Smooth muscle cell (in vitro differentiated cells): ENCODE measurements at regions not wholly inside any gene's neighbourhood (a gene's known extent, or its start where the extent isn't known, plus 50 kb on each side); places are given as distances from the start of the nearest gene placed in this dataset.

Source experiments
- DNase-seq: peaks from one replicate; lab custom pipeline; 2025; ENCODE audit not compliant: unreplicated experiment; lab: John Stamatoyannopoulos, UW
- H2AFZ ChIP-seq: fragments of 200-600 bp; sonication (generic); 2 replicates; pipeline ENCODE4 v1.6.0; 2016; ENCODE audit warnings: antibody characterized with exemption, low read depth, mild to moderate bottlenecking
- H3F3A ChIP-seq: fragments of 200-600 bp; sonication (generic); 2 replicates; pipeline ENCODE4 v1.6.0; 2017; ENCODE audit warnings: antibody characterized with exemption, low read depth
- H3K27ac ChIP-seq: fragments of 200-600 bp; sonication (generic); 2 replicates; pipeline ENCODE4 v1.5.1; 2016; ENCODE audit warnings: low read depth, mild to moderate bottlenecking
- H3K27me3 ChIP-seq: fragments of 200-600 bp; sonication (generic); 2 replicates; pipeline ENCODE4 v1.6.1; 2016; ENCODE audit warnings: low read depth, mild to moderate bottlenecking
- H3K36me3 ChIP-seq: fragments of 200-600 bp; sonication (generic); 2 replicates; pipeline ENCODE4 v1.5.1; 2016; ENCODE audit warnings: low read depth
- H3K4me1 ChIP-seq: fragments of 200-600 bp; sonication (generic); 2 replicates; pipeline ENCODE4 v1.5.1; 2016; ENCODE audit warnings: low read depth
- H3K4me2 ChIP-seq: fragments of 200-600 bp; sonication (generic); 2 replicates; pipeline ENCODE4 v1.6.0; 2016; ENCODE audit warnings: mild to moderate bottlenecking
- H3K4me3 ChIP-seq: fragments of 200-600 bp; sonication (generic); 2 replicates; pipeline ENCODE4 v1.5.1; 2016; ENCODE audit warnings: mild to moderate bottlenecking
- H3K79me2 ChIP-seq: fragments of 200-600 bp; sonication (generic); 2 replicates; pipeline ENCODE4 v1.6.0; 2016; ENCODE audit warnings: low read depth, mild to moderate bottlenecking
- H3K9ac ChIP-seq: fragments of 200-600 bp; sonication (generic); 2 replicates; pipeline ENCODE4 v1.6.0; 2016; ENCODE audit warnings: low read depth
- H3K9me3 ChIP-seq: fragments of 200-600 bp; sonication (generic); replicated peaks from 2 replicates; pipeline ENCODE4 v1.5.1; 2016; ENCODE audit warnings: low read depth
- H4K20me1 ChIP-seq: fragments of 200-600 bp; sonication (generic); 2 replicates; pipeline ENCODE4 v1.6.0; 2016; ENCODE audit warnings: low read depth
- WGBS: methylation state at CpG from one replicate; pipeline ENCODE4 v1.1.7; 2016; ENCODE audit warnings: low lambda C conversion rate; 5-methylcytosine and 5-hydroxymethylcytosine counted together
- TF ChIP-seq, protein P1 (sequence below): fragments of 200-600 bp; sonication (generic); IDR thresholded peaks from 2 replicates; pipeline ENCODE4 v1.5.1; 2017; ENCODE audit warnings: borderline replicate concordance, mild to moderate bottlenecking, antibody characterized with exemption; ENCODE audit not compliant: insufficient read depth, poor library complexity, severe bottlenecking

DNA sequence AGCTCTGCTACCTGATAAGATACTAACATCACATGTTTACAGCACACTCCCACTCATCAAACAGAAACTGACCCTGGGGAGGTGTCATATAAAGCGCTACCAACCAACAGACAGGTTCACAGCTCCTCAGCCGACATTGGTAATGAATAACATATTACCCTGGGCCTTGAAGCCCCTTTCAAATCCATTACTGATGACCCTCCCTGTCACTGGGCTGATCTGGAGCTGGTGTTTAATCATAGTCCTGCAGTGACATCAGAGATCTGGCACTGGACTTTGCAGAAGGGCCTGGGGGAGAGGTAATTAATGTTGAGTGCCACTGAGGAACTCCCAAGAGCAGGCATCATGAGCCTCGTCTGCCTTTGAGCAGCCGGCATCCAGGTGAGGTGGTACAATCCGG lies 306.5 kb upstream of the NFE2L3 start:
- no peak overlapping the region for H3K4me3 ChIP-seq
- H3K9ac ChIP-seq, result no peak overlapping the region
- H3K9me3 ChIP-seq, result no peaks in the 10 kb centered on the region
- no peaks in the 10 kb centered on the region for H3K79me2 ChIP-seq
- 75% methylated on average over 5 of the region's 5 CpGs for WGBS
- H3K27ac ChIP-seq, result no peak overlapping the region
- no peaks in the 10 kb centered on the region for H3K36me3 ChIP-seq
- H3F3A ChIP-seq, result peaks cover 9% of the 10 kb centered on the region
- peaks cover 23% of the 10 kb centered on the region for H3K4me1 ChIP-seq
- no peak overlapping the region for H2AFZ ChIP-seq
- no peak overlapping the region for H3K4me2 ChIP-seq
- no peaks in the 10 kb centered on the region for H4K20me1 ChIP-seq
- H3K27me3 ChIP-seq, result no peaks in the 10 kb centered on the region
- TF ChIP-seq, protein P1, sequence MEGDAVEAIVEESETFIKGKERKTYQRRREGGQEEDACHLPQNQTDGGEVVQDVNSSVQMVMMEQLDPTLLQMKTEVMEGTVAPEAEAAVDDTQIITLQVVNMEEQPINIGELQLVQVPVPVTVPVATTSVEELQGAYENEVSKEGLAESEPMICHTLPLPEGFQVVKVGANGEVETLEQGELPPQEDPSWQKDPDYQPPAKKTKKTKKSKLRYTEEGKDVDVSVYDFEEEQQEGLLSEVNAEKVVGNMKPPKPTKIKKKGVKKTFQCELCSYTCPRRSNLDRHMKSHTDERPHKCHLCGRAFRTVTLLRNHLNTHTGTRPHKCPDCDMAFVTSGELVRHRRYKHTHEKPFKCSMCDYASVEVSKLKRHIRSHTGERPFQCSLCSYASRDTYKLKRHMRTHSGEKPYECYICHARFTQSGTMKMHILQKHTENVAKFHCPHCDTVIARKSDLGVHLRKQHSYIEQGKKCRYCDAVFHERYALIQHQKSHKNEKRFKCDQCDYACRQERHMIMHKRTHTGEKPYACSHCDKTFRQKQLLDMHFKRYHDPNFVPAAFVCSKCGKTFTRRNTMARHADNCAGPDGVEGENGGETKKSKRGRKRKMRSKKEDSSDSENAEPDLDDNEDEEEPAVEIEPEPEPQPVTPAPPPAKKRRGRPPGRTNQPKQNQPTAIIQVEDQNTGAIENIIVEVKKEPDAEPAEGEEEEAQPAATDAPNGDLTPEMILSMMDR, result no peak
- DNase-seq, result no peak

DNA sequence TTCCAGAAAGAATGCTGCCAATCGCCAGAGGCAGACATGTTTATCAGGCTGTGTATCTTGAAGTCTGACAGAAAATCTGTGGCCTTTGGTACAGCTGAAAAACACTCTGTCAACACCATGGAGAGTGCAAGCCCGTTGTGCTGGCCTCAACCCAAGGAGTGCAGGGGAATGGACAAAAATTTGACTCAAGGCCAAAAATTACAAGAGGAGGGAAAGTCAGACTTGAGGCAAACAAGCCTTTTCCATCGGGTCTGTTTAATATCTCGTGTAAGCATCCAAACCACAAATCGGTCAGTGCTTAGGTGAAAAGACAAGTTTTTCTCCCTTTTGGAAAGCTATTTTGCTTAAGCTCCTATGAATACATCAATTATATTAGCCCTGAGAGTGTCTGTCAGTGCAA lies 305.3 kb upstream of the NFE2L3 start:
- Histone ChIP-seq H4K20me1 (no peaks in the 10 kb centered on the region), H3K36me3 (no peaks in the 10 kb centered on the region), H3K79me2 (no peaks in the 10 kb centered on the region), H3K4me1 (peaks cover 23% of the 10 kb centered on the region), H2AFZ (no peak overlapping the region), H3K27ac (peak overlapping the region; percentile 97), H3K4me3 (no peak overlapping the region), H3K27me3 (no peaks in the 10 kb centered on the region), H3K4me2 (peak overlapping the region; percentile 32), H3F3A (peaks cover 15% of the 10 kb centered on the region), H3K9ac (no peak overlapping the region), H3K9me3 (no peaks in the 10 kb centered on the region)
- WGBS, result 31% methylated on average over 5 of the region's 5 CpGs
- TF ChIP-seq, protein P1, result no peak
- DNase-seq, result no peak

DNA sequence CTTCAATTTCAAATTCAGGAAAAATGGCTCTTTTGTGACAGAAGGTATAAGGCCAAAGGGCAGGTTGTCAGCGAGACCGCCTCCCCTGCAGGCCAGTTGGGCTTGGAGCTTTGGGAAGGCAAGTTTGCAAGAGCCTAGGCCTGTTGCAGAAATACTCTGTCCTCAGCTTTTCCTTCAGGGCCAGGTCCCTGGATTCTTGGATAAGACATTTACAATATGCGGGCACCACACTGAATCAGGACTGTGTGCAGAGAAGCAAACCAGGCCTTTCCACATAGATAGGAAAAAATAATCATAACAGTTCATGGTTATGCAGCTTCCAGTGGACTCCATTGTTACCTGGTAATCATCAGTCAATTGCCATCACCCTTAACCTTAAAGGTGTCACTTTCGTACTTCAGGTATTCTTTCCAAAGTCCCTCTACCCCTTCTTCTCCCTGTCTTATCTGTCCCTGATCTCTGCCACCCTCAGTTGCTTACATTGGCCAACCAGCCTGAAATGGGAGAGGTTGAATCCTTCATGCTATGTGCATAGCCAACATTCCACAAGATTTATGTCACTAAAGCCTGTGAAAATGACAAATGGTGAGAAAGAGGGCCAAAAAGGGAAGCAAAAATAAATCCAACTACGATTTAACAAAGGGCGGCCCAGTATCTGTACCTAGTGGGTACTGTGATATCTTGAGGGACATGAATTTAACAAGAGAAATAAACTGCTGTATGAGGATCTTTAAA lies 304.5 kb upstream of the NFE2L3 start:
- TF ChIP-seq, protein P1, result no peak
- Histone ChIP-seq H3K27me3 (no peaks in the 10 kb centered on the region), H3K27ac (peak overlapping the region; percentile 97), H3K4me2 (peak overlapping the region; percentile 32), H2AFZ (no peak overlapping the region), H3K9ac (peak overlapping the region; percentile 8), H3K79me2 (no peaks in the 10 kb centered on the region), H3F3A (peaks cover 15% of the 10 kb centered on the region), H3K9me3 (no peaks in the 10 kb centered on the region), H3K36me3 (no peaks in the 10 kb centered on the region), H3K4me1 (peaks cover 29% of the 10 kb centered on the region), H4K20me1 (no peaks in the 10 kb centered on the region), H3K4me3 (no peak overlapping the region)
- DNase-seq, result no peak
- 60% methylated on average over 6 of the region's 6 CpGs for WGBS
